ENCODE measurements at regions not wholly inside any gene's neighbourhood (a gene's known extent, or its start where the extent isn't known, plus 50 kb on each side); places are given as distances from the start of the nearest gene placed in this dataset.

DNA sequence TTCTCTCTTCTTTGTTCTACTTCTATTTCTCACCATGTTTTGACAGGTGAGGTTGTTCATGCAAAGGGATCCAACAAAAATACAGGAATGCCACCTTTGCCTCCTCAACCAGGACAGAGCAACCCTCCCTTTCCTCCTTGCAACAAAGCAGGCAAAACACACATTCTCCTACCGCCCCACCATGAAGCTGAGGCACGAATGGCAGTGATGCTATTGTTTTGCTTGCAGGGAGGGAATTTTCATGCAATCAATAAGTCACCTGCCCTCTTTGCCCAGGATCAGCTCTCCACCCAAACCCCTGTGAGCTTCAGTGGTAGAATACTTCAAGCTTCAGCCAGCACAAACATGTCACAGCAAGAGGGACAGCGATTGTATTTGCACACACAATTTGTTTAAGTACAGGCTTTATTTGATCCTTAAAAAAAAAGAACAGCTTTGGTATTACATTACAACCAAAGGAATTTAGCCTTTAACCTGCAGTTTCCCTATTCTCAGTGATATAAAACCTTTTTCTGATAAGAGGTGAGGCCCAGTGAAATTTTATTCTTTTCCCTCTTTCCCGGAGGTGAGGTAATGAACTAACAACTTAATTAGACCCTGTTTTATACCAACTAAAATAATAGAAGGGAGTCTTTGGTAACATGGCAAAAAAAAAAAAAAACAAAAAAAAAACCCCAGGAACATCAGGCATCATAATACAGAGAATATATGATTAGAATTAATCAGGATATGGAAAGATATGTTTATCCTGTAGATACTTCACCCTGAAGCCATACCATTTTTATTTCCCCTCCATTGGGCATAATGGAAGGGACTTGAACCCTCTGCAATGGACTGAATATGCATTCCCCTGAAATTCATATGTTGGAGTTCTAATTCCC is 87.0 kb upstream of the EEA1 start:
- DNase-seq, result no peak

DNA sequence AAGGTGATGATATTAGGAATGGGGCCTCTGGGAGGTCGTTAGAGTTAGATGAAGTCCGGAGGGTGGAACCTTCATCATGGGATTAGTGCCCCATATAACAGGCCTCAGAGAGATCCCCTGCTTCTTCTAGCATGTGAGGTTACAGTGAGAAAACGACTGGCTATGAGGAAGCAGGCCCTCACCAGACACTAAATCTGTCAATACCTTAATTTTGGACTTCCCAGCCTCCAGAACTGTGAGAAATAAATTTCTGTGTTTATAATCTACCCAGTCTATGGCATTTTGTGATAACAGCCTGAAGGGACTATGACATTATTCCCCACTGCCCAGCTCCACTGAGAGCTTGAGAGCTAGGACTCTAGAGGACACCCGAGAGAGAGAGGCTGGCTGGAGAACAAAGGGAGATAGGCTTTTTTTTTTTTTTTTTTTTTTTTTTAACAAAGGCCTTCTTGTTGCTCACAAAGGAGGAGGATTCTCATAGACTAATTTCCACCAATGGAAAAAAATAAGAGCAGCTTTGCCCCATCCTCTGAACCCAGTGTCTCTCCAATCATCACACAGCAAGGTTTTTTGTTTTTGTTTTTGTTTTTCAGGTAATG is 87.8 kb upstream of the EEA1 start:
- no peak for DNase-seq

- DNase-seq, result no peak
These were observed 89.5 kb upstream of the EEA1 start for GRCh38 chr12:93018610-93019009.

DNA sequence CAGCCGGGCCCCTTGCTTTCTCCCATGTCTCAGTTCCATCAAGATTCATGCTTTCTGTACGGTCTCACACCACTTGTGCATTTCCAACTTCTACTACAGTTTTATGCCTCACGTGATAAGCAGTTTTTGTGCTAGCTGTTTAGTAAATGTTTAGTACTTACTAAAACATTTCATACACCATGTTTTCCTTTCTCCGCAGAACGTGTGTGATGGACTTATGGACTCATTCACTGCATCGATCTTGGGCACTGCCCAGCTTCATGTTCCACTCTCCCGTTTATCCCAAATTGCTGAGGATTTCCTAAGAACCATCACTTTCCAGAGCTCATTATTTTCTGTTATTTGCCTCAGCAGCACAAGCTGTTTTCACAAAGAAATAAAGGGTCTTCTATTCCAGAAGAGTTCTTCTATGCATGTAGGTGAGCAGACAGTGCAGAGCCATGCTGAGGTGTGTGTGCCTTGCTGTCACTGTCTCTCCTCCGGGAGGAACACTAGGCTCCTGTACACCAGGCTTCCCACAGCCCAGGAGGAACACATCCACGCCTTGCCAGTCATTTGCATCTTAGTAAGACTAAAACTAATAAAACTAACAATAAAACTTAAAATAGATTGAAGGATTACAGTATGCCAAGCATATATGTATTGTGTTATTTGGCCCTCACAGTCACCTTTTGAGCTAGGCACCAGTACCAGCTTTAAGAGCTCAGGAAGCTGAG is 90.3 kb upstream of the EEA1 start:
- DNase-seq, result no peak

DNA sequence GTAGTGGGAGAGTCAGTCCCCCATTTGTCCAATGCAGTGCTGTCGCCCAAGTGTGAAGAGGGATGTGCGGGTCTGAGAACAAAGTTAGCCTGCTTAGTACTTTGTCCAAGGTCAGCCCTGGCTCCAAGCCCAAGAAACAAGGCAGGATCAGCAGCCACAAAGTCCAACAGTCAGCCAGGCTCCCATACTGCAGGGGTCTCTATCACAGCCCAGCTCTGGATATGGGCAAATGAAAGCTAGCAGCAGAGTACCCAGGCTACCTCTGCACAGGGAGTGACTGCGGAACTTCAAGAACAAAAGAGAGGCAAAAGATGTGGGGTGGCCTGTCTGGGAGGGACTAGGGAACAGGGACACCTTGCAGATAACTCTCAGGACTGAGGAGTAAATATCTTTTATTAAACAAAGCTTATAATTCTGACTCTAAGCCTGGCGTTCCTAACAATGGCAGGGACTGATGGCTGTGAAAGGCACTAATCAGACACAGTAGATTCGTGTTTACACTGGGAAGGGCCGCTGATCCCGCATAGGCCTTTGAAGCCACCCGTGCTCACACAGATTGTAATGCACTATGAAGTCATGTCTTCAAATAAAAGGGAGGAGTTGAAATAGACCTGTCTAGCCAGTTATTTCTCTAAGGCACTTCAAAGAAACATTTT is 91.0 kb upstream of the EEA1 start:
- no peak for DNase-seq

- DNase-seq, result no peak
These were observed 91.8 kb upstream of the EEA1 start for GRCh38 chr12:93020631-93021597.

- DNase-seq, result no peak
These were observed 93.7 kb upstream of the EEA1 start for GRCh38 chr12:93022603-93023340.

GRCh38 chr12:93025145-93026103 is 96.3 kb upstream of the EEA1 start:
- no peak for DNase-seq

DNA sequence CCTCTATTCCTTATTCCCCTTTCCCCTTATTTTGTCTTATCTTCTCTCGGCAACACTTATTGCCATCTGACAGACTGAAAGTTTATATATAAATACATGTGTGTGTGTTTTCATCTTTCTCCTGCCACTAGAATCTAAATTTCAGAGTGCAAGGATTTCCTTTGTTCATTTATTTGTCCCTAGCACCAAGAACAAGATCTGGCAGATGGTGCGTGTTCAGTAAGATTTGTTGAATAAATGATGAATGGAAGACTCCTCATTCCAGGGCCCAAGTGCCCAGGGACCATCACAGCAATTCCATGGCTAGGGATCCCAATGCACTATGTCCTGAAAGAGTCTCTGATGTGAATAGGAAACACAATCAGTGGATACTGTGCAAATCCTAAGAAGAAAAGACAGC is 97.9 kb upstream of the EEA1 start:
- no peak for DNase-seq

GRCh38 chr12:93029091-93029490 is 100.0 kb upstream of the EEA1 start:
- no peak for DNase-seq

DNA sequence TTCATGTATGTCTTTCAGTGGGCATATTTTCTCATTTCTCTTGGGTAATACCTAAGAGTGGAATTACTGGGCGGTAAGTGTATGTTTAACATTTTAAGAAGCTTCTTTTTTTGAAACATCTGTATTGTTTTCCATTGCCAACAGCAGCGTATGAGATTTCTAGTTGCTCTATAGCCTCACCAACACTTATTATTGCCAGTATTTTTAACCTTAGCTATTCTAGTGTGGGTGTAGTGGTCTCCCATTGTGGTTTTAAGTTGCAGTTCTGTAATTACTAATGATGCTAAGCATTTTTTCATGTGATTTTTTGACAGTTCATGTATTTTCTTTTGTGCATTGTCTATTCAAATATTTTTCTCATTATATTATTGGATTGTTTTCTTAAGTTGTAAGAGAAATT is 101.9 kb upstream of the EEA1 start:
- DNase-seq, result no peak

- no peak for DNase-seq
These were observed 103.7 kb upstream of the EEA1 start for GRCh38 chr12:93032758-93033157.

DNA sequence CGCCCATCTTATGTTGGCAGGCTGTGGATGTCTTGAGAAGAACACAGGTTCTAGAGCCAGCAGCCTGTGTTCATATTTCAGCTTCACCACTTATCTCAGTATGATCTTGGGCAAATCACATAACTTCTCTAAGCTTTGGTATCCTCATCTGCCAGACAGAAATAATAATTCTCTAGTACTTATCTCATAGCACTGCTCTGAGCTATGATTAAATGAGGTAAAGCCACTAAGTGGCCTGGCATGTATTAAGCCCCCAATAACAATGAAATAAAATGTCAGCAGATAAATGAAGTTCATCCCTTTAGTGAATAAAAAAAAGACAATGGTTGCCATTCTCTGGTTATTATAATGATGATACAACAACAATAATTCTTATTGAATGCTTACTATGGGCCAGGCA is 104.9 kb upstream of the EEA1 start:
- no peak for DNase-seq

DNA sequence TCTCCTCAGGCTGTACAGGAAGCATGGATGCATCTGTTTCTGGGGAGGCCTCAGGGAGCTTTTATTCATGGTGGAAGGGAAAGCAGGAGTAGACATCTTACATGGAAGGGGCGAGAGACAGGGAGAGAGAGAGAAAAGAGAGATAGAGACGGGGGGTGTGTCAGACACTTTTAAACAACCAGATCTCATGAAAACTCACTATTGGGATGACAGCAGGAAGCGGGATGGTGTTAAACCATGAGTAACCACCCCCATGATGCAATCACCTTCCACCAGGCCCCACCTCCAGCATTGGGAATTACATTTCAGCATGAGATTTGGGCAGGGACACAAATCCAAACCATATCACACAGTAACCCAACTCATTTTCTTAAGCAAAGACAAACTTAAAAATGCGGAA is 110.0 kb upstream of the EEA1 start:
- no peak for DNase-seq

- DNase-seq, result no peak
These were observed 110.8 kb upstream of the EEA1 start for GRCh38 chr12:93039930-93040329.

DNA sequence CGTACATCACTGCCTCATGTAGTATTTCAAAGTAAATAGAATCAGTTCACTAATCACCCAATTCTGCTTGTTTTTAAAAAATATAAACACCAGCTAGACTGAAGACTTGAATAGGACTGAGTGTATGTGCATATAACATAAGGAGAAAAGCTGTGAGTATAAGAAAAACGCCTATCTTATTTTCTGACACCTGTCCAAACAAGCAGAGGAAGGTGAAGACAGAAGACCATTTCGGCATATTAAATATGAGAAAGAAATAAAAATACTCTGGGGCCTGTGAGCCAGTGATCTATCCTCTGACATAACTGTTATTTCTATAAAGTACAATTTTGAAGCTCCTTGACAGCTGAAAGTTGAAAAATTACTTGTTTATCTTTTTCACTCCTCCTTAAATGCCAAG is 111.3 kb upstream of the EEA1 start:
- no peak for DNase-seq

GRCh38 chr12:93041416-93041815 is 112.3 kb upstream of the EEA1 start:
- no peak for DNase-seq

DNA sequence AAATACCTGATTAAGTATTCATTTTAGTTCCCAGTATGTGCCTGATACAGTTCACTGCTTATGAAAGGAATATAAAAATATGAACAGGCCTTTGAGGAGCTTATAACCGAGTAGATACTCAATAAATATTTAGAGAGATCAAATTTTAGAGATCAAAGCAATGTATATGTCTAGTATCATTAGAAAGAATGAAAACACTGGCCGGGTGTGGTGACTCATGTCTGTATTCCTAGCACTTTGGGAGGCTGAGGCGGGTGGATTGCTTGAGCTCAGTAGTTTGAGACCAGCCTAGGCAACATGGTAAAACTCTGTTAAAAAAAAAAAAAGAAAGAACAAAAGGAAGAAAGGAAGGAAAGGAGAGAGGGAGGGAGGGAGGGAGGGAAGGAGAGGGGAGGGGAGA is 113.2 kb upstream of the EEA1 start:
- no peak for DNase-seq

- DNase-seq, result no peak
These were observed 113.6 kb upstream of the EEA1 start for GRCh38 chr12:93042684-93043083.

DNA sequence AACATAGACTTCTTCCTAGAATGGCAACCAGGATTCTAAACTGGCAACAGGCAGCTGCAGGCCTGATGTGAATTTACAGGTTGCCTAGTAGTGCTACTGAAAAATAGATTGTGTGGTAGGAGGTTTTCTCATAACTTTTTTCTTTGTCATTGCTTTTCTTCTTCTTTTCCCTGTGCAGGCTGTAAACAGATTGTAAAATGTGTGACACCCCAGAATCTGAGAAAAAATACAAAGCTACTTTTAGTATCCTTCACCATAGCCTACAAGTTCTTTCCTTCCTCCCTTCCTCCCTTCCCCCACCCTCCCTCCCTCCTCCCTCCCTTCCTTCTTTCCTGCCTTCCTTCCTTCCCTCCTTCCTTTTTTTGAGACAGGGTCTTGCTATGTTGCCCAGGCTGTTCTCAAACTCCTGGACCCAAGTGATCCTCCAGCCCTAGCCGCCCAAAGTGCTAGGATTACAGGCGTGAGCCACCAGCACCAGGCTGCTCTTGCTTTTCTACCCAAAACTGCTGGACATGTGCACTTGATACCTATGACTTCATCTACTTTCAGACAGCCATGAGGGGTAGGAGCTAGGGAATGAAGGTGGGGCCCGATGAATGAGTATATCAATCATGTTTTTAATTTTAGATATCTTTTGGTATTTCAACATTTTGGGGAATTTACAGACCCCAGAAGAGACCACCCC is 114.2 kb upstream of the EEA1 start:
- DNase-seq, result no peak

Measured in NCI-H2171 treated with DMSO at 0.1 percent for 48 hours (cell line).